Osteocyte (in vitro differentiated cells): ENCODE measurements at regions not wholly inside any gene's neighbourhood (a gene's known extent, or its start where the extent isn't known, plus 50 kb on each side); places are given as distances from the start of the nearest gene placed in this dataset.
A peak's percentile ranks its signal among the peaks of the same experiment; 100 is the strongest.

ENCODE experiments used
- DNase-seq: peaks from one replicate; pipeline ENCODE4 v3.0.0; 2021; ENCODE audit warnings: mixed read lengths; ENCODE audit not compliant: unreplicated experiment; ENCODE audit errors: extremely low spot score
- H3K27ac Mint-ChIP-seq: one replicate; pipeline ENCODE4 v1.8.0; 2021; ENCODE audit warnings: mild to moderate bottlenecking, mixed read lengths; ENCODE audit not compliant: unreplicated experiment
- H3K27me3 Mint-ChIP-seq: one replicate; pipeline ENCODE4 v1.8.0; 2021; ENCODE audit warnings: mixed read lengths; ENCODE audit not compliant: unreplicated experiment
- H3K36me3 Mint-ChIP-seq: one replicate; pipeline ENCODE4 v1.8.0; 2021; ENCODE audit warnings: mixed read lengths; ENCODE audit not compliant: unreplicated experiment
- H3K4me1 Mint-ChIP-seq: one replicate; pipeline ENCODE4 v1.8.0; 2021; ENCODE audit warnings: mixed read lengths; ENCODE audit not compliant: unreplicated experiment
- H3K4me3 Mint-ChIP-seq: one replicate; pipeline ENCODE4 v1.8.0; 2021; ENCODE audit warnings: mild to moderate bottlenecking, moderate library complexity, mixed read lengths; ENCODE audit not compliant: unreplicated experiment
- H3K9me3 Mint-ChIP-seq: one replicate; pipeline ENCODE4 v1.8.0; 2021; ENCODE audit warnings: mixed read lengths; ENCODE audit not compliant: unreplicated experiment
- TF ChIP-seq, protein P1 (sequence below): fragments of 200-600 bp; sonication (generic); IDR thresholded peaks from 2 replicates; pipeline ENCODE4 v1.5.0; 2021; ENCODE audit warnings: antibody characterized with exemption, mild to moderate bottlenecking, moderate library complexity

DNA sequence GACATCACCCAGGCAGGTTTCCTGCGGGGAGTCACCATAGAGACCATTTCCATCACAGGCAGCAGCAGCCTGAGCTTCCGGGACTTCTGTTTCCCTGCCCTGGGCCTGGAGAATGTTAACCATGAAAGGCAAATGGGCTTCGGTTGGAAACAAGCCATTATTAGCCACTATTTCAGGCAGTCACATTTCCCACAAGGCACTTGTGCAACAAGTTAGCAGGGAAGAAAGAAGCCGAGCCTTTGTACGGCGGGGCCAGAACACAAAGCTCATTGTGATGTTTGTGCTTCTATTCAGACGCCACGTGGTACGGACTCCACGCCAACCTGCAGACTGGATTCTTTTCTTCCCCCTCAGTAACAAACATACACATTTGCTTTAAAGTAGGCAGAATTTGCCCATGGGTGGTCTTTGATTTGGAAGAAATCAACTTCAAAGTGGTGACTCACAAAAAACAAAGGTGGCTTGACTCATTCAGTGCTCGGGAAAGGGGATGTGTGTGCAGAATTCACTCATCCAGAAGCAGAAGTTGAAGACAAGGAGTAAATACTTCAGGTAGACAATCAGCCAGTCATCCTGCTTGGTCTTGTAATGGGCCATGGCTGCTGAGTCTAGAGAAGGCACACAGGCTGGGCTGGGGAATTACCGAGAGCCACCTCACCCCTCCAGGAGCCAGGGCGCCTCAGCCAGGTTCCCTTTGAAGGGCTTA, 154.2 kb upstream of the PRMT8 start:
- Mint-ChIP-seq H3K27me3 (peaks cover 29% of the 10 kb centered on the region), H3K36me3 (no peaks in the 10 kb centered on the region), H3K27ac (no peak overlapping the region), H3K9me3 (no peaks in the 10 kb centered on the region), H3K4me3 (no peak overlapping the region), H3K4me1 (no peaks in the 10 kb centered on the region)
- TF ChIP-seq, protein P1, sequence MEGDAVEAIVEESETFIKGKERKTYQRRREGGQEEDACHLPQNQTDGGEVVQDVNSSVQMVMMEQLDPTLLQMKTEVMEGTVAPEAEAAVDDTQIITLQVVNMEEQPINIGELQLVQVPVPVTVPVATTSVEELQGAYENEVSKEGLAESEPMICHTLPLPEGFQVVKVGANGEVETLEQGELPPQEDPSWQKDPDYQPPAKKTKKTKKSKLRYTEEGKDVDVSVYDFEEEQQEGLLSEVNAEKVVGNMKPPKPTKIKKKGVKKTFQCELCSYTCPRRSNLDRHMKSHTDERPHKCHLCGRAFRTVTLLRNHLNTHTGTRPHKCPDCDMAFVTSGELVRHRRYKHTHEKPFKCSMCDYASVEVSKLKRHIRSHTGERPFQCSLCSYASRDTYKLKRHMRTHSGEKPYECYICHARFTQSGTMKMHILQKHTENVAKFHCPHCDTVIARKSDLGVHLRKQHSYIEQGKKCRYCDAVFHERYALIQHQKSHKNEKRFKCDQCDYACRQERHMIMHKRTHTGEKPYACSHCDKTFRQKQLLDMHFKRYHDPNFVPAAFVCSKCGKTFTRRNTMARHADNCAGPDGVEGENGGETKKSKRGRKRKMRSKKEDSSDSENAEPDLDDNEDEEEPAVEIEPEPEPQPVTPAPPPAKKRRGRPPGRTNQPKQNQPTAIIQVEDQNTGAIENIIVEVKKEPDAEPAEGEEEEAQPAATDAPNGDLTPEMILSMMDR, result no peak
- no peak for DNase-seq

DNA sequence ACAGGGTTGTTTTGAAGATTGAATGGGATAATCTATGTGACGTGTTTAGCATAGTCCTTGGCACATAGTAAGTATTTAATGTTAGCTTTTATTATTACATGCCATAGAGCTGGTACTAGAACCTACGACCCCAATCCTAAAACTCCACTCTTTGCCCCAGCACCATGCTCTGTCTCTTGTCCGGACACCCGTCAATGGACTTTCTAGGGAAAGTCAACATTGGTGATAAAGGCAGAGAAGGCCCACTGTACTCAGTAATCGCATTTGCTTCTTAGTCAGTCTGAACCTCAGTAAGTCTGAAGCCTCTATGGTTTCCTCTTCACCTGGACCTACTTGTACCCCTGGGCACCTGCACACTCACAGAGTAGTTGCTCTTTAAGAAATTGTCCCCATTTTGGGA, 153.1 kb upstream of the PRMT8 start:
- no peak for DNase-seq
- Mint-ChIP-seq H3K9me3 (no peaks in the 10 kb centered on the region), H3K4me3 (no peak overlapping the region), H3K4me1 (no peaks in the 10 kb centered on the region), H3K27ac (no peak overlapping the region), H3K36me3 (no peaks in the 10 kb centered on the region), H3K27me3 (peaks cover 26% of the 10 kb centered on the region)
- TF ChIP-seq, protein P1, result no peak

DNA sequence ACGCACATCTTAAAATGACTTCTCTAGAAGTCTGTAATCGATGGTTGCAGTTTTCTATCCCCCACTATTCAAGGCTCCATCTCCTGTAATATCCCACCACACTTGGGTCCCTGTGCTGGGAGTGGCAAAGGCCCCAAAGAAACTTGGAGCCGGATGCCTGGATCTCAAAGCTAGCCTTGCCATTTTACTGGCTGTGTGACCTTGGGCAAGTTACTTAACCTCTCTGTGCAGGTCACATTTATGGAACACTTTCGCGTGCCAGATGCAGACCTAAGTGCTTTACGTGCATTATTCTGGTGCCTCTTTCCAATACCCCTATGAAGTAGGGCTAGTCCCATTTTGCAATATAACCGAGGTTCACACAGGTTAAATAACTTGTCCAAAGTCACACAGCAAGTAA, 151.8 kb upstream of the PRMT8 start:
- Mint-ChIP-seq H3K36me3 (no peaks in the 10 kb centered on the region), H3K4me1 (no peaks in the 10 kb centered on the region), H3K9me3 (no peaks in the 10 kb centered on the region), H3K4me3 (no peak overlapping the region), H3K27me3 (peaks cover 35% of the 10 kb centered on the region), H3K27ac (no peak overlapping the region)
- no peak for DNase-seq
- TF ChIP-seq, protein P1, result no peak

DNA sequence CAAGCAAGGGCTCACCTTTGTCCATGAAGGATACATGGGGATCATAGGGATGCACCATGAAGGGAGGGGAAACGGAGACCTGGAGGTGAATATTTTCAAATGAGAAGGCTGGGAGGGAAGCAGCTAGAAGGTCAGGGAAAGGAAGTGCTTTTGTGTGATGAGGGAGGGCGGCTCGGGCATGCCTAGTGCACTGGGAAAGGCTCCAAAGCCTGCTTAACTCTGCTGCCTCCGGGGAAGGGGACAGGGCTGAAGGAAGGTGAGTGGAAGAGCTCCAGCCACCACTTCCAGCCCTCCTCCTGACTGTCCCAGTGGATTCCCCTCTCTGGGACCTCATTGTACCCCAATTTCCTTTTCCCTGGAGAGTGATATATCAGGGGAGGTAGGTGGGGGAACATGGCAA, 149.4 kb upstream of the PRMT8 start:
- Mint-ChIP-seq H3K27me3 (peaks cover 30% of the 10 kb centered on the region), H3K4me3 (no peak overlapping the region), H3K27ac (no peak overlapping the region), H3K36me3 (no peaks in the 10 kb centered on the region), H3K4me1 (no peaks in the 10 kb centered on the region), H3K9me3 (no peaks in the 10 kb centered on the region)
- DNase-seq, result no peak
- TF ChIP-seq, protein P1, result no peak

DNA sequence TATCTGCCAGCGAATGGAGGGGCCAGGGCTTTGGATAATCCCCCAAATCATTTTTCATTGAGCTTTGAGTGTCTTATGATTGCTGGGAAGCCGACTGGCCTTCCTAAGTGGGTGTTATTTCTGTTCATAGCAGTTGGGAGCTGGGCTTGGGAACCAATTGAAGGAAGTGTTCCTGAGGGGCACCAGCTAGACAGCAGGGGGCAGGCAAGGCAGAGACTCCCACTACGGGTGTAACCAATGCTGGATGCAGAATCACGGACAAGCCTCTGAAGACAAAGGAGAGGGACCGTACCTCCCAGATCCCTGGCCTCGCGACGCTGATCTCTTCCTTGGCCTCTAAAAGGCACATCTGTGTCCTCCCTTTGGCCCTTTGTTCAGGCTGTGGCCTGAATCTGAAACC, 149.0 kb upstream of the PRMT8 start:
- H3K4me1 Mint-ChIP-seq, result no peaks in the 10 kb centered on the region
- no peaks in the 10 kb centered on the region for H3K36me3 Mint-ChIP-seq
- DNase-seq, result no peak
- no peak overlapping the region for H3K4me3 Mint-ChIP-seq
- no peak overlapping the region for H3K27ac Mint-ChIP-seq
- TF ChIP-seq, protein P1, result peak; percentile 18
- H3K27me3 Mint-ChIP-seq, result peaks cover 30% of the 10 kb centered on the region
- no peaks in the 10 kb centered on the region for H3K9me3 Mint-ChIP-seq
